ENCODE measurements at regions not wholly inside any gene's neighbourhood (a gene's known extent, or its start where the extent isn't known, plus 50 kb on each side); places are given as distances from the start of the nearest gene placed in this dataset.

DNA sequence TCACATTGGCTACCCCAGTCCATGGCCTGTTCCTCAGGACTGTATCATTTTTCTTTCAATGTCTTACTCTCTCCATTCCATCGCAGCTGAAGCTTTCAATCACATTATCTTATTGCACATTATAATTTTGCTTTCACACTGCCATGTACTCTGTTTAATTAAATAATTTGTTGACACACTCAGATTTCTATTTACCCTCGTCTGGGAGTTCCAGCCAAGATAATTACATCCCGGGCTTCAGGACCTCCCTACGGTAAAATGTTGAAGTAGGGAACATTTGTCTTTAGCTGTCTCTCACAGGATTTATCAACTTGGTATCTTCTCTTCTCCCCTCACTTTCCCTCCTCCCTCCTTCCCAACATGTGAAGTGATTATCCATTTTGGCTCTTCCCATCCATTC, 177.2 kb upstream of the RASSF8 start:
- no peak for TF ChIP-seq CTCF (IDR thresholded peaks at IDR 0.05)
- TF ChIP-seq POLR2A (IDR thresholded peaks at IDR 0.05): no peak

All from testis (tissue), 2 donors.